ENCODE measurements at regions not wholly inside any gene's neighbourhood (a gene's known extent, or its start where the extent isn't known, plus 50 kb on each side); places are given as distances from the start of the nearest gene placed in this dataset.
"Not testable (repeated sequence)": the region's sequence is repeated elsewhere in the genome, so short reads cannot be mapped to it uniquely, and the experiment has no call there.

DNA sequence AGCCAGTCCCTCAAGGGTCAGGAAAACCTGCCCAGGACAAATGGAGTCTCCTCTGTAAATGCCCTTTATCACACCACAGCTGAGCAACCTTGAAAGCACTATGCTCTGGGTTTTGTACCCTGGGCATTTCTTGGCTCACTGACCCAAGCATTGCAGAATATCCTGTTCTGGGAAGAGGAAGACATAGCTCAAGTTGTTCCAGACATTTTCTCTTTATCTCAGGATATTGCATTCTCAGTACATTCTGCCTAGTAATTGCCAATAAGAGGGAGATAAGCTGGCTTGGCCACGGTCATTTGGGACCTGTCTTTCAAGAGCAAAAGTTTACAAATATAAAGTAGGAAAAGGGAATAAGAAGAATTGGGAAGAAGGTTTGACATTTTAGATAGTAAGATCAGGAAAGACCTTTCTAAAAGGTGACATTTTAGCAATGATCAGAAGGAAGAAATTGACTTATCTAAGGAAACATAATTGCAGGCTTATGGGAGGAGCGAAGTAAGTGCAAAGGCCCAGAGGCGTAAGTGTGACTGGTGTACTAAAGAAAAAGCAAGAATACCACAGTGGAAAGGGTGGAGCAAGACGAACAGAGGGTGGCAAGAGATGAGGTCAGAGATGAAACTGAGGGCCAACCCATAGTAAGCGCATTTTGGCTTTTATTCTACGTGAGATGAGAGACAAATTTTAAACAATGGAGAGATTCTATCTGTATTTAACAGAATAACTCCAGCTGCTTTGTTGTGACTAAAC is 394.0 kb upstream of the CXADR start:
- no peak for DNase-seq

DNA sequence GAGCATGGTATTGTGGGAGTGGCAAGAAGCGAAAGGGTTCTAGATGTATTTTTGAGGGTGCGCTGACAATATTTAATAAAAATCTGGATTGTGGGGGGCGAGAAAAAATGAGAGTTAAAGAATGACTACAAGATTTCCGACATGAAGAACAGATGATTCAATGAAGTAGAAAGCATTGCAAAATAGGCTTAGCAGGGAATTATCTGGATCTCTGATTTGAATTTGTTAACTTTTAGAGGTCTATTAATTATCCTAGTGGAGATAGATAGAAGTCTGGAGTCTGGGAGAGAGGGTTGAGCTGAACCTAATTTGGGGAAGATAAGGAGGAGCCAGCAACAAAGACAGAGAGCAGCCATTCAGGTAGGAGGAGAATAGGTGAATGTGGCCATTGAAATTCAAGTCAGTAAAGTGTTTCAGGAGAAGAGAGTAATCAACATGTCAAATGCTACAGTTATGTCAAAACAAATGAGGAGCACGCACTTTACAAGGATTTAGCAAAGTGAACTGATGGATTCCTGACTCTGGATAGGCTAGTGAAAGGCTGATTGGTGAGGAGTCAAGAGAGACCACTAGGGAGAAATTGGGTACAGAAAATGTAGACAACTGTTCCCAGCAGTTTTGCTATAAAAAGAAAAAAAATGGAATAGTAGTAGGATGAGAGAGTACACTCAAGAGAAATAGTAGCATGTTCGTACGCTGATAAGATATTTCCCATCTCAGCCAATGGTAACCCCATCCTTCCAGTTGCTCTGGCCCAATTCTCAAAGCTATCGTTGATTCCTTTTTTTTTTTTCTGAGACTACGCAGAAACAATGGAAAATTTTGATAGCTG is 393.2 kb upstream of the CXADR start:
- DNase-seq = no peak

DNA sequence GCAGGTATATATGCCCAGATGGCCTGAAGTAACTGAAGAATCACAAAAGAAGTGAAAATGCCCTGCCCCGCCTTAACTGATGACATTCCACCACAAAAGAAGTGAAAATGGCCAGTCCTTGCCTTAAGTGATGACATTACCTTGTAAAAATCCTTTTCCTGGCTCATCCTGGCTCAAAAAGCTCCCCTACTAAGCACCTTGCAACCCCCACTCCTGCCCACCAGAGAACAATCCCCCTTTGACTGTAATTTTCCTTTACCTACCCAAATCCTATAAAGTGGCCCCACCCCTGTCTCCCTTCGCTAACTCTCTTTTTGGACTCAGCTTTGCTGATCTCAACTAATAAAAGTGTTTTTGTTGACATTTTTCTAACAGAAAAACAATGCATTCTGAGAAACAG is 385.4 kb upstream of the CXADR start:
- not testable (repeated sequence) for DNase-seq

DNA sequence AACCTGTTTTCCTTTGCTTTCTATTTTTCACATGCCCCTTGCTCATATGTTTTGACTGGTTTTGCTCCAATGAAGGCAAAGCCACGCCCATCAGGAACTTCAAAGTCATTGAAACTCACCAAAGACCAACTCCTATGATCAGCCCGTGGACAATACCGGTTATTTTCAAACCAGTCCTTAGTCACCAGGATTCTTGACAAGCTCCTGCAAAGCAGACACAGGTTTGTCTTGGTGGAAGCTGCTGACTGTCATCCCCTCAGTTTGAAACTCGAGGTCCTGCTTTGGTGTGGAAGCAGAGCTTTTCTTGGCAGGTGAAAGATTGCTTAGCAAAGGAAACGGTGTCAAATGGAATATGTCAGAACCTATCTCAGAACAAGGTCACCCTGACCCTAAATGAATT is 384.7 kb upstream of the CXADR start:
- no peak for DNase-seq

DNA sequence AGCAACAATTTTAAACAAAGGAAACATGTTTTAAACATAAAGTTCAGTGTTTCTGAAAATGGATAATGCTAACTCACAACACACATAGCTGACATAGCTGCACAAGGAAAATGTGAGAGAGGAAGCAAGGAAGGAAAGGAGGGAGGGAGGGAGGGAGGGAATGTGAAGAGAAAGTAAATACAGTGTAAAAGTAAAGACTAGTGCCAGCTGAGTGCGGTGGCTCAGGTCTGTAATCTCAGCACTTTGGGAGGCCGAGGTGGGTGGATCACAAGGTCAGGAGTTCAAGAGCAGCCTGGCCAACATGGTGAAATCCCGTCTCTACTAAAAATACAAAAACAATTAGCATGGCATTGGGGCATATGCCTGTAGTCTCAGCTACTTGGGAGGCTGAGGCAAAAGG is 373.7 kb upstream of the CXADR start:
- DNase-seq = not testable (repeated sequence)

DNA sequence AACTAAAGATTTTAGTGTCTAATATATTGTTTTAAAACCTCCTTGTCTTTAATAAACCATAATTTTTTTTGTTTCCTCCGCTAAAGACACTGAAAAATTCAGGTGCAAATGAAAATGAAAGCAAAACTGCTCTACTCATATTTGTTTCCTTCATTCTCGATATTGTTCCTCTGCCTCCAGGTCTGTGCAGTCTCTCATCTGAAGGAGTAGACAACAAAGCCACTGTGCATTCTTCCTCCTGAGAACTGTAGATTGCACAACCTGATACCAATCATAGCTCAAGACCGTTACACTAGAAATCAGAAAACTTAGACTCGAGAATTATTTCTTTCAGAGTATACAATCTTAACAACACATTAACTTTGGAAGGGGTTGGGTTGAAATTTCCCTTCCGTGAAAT is 373.1 kb upstream of the CXADR start:
- no peak for DNase-seq

DNA sequence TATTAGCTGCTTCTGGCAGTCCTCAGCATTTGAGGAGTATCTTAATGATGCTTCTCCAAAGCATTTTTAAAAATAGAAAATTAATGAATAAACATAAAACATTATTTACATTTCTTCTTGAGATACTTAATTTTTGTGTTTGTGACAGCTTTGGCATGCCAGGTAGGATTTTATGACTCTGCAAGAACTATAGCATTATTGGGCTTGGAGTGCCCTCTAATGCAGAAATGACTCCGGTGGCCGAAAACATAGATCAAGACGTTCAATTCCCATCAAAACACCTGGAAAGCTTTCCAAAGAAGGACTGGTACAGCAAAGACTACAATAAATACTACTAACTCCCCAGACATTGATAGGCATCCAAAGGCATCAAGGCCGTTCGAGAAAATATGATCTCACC is 366.4 kb upstream of the CXADR start:
- DNase-seq = no peak

DNA sequence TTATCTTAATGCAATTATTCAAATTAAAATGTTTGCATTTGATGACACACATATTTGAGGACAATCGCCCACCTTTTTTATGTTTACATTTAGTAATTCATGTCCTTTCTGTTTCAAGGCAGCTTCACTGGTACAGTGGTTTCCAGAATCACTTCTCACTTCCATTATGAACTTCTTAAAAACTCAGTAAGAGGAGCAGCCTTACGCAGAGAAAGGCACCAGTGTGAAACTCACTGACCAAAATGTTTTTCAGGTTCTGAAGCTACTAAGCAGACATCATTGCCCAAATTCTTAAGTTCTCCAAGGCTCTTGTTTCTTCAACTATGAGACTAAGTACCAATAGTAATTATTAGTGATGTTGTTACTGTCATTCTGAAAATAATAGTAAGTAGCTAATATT is 353.1 kb upstream of the CXADR start:
- DNase-seq = no peak

DNA sequence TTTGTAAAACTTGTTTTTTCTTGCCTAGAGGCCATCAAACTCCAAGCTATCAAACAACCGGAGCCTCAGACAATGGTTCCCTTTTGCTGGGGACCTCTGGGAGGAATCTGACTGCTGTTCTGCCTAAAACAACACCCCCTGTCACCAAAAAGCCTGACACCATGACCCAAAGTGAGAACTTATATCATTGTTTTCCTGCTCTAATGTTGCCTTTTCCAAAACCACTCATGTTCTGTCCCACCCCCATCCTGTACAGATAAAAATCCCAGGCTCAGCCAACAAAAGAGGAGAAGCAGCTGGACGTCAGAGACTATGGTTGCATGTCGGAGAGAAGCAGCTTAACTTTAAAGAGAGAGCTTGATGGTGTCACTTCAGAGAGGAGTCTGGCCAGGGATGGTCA is 327.2 kb upstream of the CXADR start:
- DNase-seq = no peak

DNA sequence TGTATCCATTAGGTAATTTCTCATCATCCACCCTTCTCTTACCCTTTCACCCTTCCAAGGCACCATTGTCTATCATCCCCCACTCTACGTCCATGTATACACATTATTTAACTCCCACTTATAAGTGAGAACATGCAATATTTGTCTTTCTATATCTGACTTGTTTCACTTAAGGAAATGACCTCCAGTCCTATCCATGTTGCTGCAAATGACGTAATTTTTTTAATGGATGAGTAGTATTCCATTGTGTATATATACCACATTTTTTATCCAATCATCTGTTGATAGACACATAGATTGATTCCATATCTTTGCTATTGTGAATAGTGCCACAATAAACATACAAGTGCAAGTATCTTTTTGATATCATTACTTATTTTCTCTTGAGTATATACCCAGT is 322.9 kb upstream of the CXADR start:
- no peak for DNase-seq

DNA sequence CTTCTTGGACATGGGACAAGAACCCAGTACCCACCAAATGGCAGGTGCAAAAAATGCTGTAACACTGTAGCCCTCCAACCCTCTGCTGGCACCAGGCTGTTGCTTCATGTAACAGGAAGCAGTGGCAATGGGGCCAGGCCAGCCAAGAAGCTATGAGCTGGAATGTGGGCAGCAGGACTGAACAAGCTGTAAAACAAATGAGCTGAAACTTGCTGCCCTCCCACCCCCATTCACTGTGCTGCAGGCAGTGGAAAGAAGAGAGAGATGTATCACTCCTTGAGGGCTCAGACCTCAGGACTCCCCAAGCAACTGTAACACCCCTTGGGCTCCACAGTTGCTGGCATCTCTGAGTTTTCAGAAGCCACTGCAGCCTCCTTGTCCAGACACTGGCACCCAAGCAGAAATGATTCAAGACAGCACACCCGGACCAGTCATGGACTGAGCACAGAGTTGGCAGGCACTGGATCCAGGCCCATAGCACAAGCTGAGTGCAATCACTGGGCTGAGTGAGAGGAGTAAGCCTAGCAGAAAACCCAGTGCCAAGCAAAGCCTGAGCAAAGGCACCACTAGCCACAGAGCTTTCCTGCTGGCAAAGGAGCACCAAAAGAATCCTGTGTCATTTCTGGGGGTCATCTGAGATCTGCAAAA is 321.4 kb upstream of the CXADR start:
- DNase-seq = no peak

DNA sequence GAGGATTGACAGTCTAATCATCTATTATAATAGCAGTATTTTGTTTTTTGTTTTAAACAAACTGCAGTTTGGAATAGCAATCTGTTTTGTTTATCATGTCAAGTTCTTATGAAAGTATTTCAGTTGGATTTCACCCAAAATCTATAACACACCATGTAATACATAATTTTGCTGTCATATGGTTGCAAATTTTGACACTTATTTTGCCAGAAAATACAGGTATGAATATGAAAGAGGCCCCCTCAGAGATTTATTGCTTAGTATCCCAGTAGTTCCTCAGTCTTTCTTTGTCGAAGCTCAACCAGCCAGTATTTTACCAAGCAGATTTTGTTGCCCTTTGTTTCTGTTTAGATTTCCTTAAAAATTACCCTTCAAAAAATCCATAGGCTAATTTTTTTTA is 317.5 kb upstream of the CXADR start:
- DNase-seq = no peak

DNA sequence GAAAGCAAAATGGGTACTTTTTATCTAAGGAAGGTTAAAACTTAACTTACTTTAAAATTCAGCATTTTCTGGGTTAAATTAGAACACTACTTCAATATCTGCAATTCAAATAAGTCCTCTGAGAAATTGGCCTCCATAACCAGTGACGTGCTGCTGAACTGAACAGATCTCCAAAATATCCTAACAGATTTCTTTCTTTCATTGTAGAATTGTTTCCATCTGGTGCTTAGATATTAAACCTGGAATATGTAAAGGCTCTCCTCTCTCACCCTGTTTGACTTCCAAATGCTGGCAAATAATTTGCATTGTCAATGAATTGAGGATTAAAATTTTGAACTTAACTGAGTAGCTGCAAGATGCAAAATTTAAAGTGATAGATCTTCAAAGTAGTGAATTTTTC is 316.9 kb upstream of the CXADR start:
- no peak for DNase-seq

DNA sequence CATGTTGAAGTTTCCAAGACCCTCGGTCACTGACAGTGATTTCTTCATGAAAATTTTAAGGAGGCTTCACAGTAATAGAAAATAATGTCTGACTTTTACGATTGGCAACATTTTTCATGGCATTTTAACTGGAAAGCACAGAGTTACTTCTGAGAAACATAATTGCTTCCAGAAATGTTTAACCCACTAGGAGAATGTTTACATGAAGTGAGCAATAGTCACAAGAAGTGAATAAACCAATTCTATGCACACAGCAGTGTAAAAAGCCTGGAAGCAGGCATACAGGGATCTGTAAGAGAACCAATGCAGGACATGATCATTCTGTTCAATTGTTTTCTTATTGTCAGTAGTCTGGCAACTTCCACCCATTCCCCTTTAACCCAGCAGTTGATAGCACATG is 316.2 kb upstream of the CXADR start:
- DNase-seq = no peak

DNA sequence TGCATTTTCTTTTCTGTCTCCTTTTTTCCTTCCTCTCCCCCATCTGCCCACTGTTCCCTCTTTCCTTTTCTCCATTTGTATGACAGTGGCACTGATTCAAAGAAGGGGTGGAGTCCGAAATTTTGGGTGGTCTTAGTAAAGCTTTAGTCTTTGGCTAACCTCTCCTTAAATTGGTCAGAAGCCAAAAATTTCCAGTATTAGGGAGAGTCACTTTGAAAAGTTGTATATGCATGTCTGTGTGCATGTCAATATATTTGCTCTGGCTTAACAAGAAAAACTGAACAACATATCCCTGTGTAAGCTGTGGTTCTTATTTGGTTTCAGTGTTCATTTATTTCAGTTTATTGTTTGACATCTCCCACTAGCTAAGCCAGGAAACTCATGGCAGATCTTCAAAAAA is 314.8 kb upstream of the CXADR start:
- no peak for DNase-seq

DNA sequence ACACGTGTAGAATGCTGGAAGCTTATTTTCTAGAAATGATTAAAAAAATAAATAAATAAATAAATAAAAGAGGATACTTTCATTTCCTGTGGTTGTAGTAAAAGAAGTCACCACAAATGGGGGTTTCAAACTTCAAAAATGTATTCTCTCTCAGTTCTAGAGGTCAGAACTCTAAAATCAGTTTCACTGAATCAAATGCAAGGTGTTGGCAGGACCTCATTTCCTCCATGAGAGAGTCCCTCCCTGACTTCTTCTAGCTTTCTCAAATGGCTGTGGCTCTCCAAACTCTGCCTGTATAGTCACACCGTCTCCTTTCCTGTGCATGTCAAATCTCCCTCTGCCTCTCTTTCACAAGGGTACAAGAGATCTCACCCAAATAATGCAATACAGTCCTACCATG is 312.6 kb upstream of the CXADR start:
- DNase-seq = no peak

DNA sequence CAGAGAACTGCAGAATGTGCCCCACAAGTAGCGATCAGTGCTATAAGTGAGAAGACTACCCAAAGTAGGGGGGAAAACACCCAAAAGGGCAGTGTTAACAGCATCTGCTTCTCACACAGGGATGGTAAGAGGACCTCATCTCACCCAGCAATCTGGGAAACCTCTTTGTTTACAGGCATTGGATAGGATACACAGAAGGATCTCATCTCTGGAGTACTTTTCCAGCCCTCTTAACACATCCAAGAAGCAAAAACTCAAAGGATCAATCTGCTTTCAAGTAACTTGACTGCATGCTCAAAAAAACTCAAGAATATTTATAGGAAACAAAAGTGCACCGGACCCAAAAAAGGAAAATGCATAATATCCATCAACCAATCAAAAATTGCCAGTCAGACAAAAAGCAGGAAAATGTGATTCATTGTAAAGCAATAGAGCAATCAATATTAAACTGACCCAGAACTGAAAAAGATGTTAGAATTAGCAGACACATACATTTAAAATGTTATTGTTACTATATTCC is 311.0 kb upstream of the CXADR start:
- no peak for DNase-seq

DNA sequence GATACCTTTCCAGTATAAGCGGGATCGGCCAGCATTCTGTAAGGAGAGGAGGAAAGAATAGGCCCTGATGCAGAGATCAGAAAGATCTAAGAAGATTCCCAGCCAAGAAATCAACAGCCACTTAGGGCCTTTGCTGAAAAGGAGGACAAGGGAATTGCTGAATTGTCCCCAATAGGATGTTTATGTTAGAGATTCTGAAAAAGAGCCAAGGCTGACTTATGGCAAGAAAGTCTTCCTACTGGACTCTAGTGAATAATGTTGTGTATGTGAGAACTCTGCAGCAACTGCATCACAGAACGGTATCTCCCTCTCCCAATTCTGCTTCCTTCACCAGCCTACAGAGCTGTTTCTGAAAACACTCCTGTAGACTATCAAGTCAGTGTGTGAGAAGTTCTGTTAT is 298.0 kb upstream of the CXADR start:
- DNase-seq = no peak

DNA sequence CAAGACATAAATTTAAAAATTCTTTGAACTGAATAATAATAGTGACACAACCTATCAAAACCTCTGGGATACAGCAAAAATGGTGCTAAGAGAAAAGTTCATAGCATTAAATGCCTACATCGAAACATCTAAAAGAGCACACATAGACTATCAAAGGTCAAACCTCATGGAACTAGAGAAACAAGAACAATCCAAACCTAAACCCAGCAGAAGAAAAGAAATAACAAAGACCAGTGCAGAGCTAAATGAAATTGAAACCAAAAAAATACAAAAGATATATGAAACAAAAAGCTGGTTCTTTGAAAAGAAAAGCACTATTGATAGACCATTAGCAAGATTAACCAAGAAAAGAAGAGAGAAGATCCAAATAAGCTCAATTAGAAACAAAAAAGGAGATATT is 293.8 kb upstream of the CXADR start:
- DNase-seq = not testable (repeated sequence)

DNA sequence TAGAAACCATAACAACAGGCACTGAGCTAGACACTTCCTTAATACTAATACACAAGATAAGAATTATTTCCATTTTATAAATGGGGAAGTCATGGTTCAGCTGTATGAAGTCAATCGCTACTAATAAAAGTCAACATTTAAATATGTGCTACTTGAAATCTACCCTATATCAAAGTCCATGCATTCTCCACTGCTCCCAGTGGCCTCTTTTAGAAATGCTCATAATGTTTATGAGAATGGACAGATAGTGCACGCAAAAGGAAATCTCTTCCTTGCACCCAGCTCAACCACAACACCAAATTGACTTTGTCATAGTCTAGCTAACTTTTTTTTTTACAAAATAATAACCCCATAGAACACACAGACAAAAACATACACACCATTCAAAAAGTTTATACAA is 281.7 kb upstream of the CXADR start:
- DNase-seq = no peak

DNA sequence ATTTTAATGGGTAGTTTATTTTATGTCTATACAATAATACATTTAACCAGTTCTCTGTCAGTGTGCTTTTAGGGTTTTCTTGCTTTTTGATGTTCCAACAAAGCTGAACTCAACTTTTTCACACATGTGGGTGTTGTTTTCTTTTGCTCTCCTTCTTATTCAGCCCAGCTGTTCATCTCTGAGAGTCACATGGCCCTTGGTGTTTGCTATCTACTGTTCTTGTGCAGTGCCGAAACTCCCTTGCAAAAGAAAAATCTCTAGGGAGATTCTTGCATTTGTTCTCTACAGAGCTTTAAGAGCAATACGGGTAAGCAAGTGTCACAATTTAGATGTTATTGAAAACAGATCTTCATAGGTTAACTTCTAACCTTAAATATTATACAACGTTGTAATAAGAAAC is 281.1 kb upstream of the CXADR start:
- no peak for DNase-seq

DNA sequence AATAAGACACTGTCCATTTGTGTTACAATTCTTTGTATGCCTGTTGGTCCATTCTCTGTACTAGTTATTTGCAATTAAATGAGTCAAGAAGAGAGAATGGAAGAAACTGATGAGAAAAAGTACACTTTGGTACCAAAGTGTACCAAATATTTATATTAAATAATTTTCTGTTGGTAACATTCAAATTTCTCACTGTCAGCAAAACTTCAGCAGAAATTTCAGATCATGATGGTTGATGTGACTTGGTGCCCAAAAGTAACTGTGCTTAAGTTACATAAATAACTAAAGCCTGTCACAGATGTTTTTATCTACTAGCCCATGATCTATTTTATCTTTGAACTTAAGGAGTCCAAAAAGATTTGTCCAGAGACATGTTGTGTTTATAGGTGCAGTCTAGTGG is 274.4 kb upstream of the CXADR start:
- DNase-seq = no peak

DNA sequence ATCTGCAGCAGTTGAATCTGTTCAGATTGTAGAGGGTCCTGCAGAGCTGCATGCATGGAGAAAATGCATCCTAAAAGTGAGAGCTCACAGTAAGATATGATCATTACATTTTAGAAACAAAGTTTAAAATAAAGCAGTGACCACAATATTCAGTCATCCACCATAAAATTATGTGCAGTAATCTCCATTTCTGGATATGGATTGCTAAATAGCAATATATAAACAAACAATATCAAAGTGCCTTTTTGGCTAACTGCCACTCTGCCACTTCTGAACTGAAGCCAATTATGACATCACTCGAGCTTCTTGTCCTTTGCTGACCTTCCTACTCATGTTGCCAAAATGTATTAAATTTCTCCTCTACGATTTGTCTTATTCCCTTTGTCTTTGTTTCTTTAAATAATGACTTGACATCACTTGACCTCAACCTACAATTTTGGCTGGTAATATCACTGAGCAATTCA is 262.0 kb upstream of the CXADR start:
- DNase-seq = no peak

DNA sequence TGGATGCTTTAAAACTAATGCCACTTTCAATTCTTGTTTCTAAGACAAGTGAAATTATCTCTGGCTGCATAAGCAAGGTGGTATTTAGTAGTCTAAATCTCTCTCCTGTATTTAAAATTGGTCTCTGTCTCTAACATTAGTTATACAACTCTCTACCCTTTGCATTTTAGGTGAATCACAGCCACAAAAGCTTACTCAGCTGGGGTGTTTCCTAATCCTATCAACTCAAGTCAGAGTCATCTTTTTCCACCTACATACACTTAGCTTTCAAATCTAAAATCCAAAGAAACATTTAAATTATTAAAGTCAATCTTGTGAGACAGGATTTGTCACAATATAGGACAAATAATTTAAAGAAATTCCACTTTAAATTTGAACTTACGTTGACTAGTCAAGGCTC is 255.1 kb upstream of the CXADR start:
- no peak for DNase-seq
